ENCODE measurements at regions not wholly inside any gene's neighbourhood (a gene's known extent, or its start where the extent isn't known, plus 50 kb on each side); places are given as distances from the start of the nearest gene placed in this dataset.

DNA sequence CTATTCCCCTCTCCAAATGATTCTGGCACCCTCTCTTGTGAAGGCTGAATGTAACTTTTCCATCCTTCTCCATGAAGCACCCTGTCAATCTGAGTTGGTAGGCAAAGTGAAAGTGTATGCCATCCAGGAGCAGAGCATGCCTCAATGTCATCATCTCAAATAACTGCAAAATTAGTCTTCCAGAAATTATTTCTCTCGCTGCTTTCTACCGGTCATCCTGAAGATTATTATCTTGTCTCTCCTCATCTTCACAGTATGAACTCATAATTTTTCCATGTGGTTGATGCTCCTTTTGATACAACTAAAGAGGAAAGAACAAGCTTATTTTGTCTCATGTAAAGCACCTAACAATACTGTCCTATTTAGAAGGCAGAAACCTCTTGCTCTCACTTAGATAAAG is 285.5 kb upstream of the PCDH7 start:
- TF ChIP-seq, protein P1, sequence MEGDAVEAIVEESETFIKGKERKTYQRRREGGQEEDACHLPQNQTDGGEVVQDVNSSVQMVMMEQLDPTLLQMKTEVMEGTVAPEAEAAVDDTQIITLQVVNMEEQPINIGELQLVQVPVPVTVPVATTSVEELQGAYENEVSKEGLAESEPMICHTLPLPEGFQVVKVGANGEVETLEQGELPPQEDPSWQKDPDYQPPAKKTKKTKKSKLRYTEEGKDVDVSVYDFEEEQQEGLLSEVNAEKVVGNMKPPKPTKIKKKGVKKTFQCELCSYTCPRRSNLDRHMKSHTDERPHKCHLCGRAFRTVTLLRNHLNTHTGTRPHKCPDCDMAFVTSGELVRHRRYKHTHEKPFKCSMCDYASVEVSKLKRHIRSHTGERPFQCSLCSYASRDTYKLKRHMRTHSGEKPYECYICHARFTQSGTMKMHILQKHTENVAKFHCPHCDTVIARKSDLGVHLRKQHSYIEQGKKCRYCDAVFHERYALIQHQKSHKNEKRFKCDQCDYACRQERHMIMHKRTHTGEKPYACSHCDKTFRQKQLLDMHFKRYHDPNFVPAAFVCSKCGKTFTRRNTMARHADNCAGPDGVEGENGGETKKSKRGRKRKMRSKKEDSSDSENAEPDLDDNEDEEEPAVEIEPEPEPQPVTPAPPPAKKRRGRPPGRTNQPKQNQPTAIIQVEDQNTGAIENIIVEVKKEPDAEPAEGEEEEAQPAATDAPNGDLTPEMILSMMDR (conservative IDR thresholded peaks at IDR 0.05; ENCODE audit: low read length) = no peak
- no peak for TF ChIP-seq EZH2phosphoT487 (IDR thresholded peaks at IDR 0.05; ENCODE audit: borderline replicate concordance, low read depth, low read length)
- POLR2A ChIA-PET = no interaction called here

DNA sequence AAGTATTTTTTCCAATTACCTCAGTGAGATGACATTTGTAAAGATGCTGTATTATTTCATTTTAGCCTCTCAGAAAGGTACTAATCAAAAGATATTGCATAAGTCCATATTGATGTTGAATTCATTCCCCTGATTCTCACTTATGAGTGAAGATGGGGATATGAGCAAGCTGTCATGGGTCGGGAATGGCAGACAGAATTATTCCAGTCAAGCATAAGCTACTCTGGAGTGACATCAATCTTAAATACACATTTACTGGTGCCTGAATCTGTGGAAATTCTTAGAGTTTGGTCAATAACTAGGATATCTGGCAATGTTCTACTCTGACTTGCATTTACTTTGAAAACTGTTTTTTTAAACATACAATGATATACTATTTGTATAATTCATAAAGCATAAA is 283.8 kb upstream of the PCDH7 start:
- Histone ChIP-seq H3K36me3 (ENCODE audit: insufficient read depth, low read length) (no peaks in the 10 kb centered on the region), H3K9me3 (ENCODE audit: low read length) (no peaks in the 10 kb centered on the region), H3K4me2 (ENCODE audit: low read length) (no peak overlapping the region), H3K4me1 (ENCODE audit: insufficient read depth, low read length, poor library complexity, severe bottlenecking) (no peaks in the 10 kb centered on the region), H3K4me3 (ENCODE audit: low read depth, low read length, poor library complexity, severe bottlenecking) (no peak overlapping the region), H3K27ac (ENCODE audit: low read depth, low read length, poor library complexity, severe bottlenecking) (no peak overlapping the region), H4K20me1 (ENCODE audit: insufficient read depth, low read length) (no peaks in the 10 kb centered on the region), H2AFZ (ENCODE audit: low read length) (no peak overlapping the region), H3K9me2 (ENCODE audit: insufficient read depth, low read length) (no peaks in the 10 kb centered on the region), H3K79me2 (ENCODE audit: insufficient read depth, low read depth, low read length) (no peaks in the 10 kb centered on the region)
- POLR2A ChIA-PET = no interaction called here
- TF ChIP-seq, protein P1 (conservative IDR thresholded peaks at IDR 0.05; ENCODE audit: low read length) = no peak
- no peak for TF ChIP-seq EZH2phosphoT487 (IDR thresholded peaks at IDR 0.05; ENCODE audit: borderline replicate concordance, low read depth, low read length)
- no TSS peak for BruUV-seq (replicated peaks)
- CTCF ChIA-PET (ENCODE audit: unreplicated experiment) = no interaction called here
- intact Hi-C loops (cut with micrococcal nuclease; ENCODE audit: unreplicated experiment) = no loop called here
- DNase-seq (ENCODE audit: low spot score) = no peak

More for the DNA sequence above, 285.5 kb upstream of the PCDH7 start:
- DNase-seq (ENCODE audit: low spot score) = no peak
- H2AFZ ChIP-seq (ENCODE audit: low read length) = no peak overlapping the region
- H3K27ac ChIP-seq (ENCODE audit: low read depth, low read length, poor library complexity, severe bottlenecking) = no peak overlapping the region
- no peaks in the 10 kb centered on the region for H3K9me2 ChIP-seq (ENCODE audit: insufficient read depth, low read length)
- H3K36me3 ChIP-seq (ENCODE audit: insufficient read depth, low read length) = no peaks in the 10 kb centered on the region
- no peak overlapping the region for H3K4me2 ChIP-seq (ENCODE audit: low read length)
- no peaks in the 10 kb centered on the region for H3K4me1 ChIP-seq (ENCODE audit: insufficient read depth, low read length, poor library complexity, severe bottlenecking)
- no peaks in the 10 kb centered on the region for H4K20me1 ChIP-seq (ENCODE audit: insufficient read depth, low read length)
- intact Hi-C loops (cut with micrococcal nuclease; ENCODE audit: unreplicated experiment) = no loop called here
- no peaks in the 10 kb centered on the region for H3K9me3 ChIP-seq (ENCODE audit: low read length)
- CTCF ChIA-PET (ENCODE audit: unreplicated experiment) = no interaction called here
- BruUV-seq (replicated peaks) = no TSS peak
- H3K79me2 ChIP-seq (ENCODE audit: insufficient read depth, low read depth, low read length) = no peaks in the 10 kb centered on the region
- H3K4me3 ChIP-seq (ENCODE audit: low read depth, low read length, poor library complexity, severe bottlenecking) = no peak overlapping the region

DNA sequence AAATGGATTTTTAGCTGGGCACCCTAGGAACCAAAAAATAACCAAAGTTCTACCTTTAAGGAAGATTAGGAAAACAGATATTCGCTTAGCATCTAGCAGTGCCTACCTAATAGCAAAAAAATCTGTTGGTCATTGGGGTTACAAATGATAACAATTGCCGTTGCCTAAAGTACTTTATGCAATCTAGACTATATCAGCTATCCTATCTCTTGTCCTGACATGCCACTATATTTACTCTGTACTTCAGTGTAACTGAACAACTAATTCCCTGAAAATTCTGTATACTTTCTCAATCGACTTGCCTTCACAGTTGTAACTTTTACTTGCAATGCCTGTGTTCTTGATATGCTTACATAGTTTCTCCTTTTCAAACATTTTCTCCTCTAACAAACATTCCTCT is 282.9 kb upstream of the PCDH7 start:
- POLR2A ChIA-PET = no interaction called here
- no peaks in the 10 kb centered on the region for H4K20me1 ChIP-seq (ENCODE audit: insufficient read depth, low read length)
- BruUV-seq (replicated peaks) = no TSS peak

More for the DNA sequence above, 282.9 kb upstream of the PCDH7 start:
- H2AFZ ChIP-seq (ENCODE audit: low read length) = no peak overlapping the region
- no peak for DNase-seq (ENCODE audit: low spot score)
- CTCF ChIA-PET (ENCODE audit: unreplicated experiment) = no interaction called here
- no peaks in the 10 kb centered on the region for H3K79me2 ChIP-seq (ENCODE audit: insufficient read depth, low read depth, low read length)
- no peaks in the 10 kb centered on the region for H3K9me2 ChIP-seq (ENCODE audit: insufficient read depth, low read length)
- H3K4me3 ChIP-seq (ENCODE audit: low read depth, low read length, poor library complexity, severe bottlenecking) = no peak overlapping the region
- H3K9me3 ChIP-seq (ENCODE audit: low read length) = no peaks in the 10 kb centered on the region
- H3K4me2 ChIP-seq (ENCODE audit: low read length) = no peak overlapping the region
- H3K4me1 ChIP-seq (ENCODE audit: insufficient read depth, low read length, poor library complexity, severe bottlenecking) = no peaks in the 10 kb centered on the region
- intact Hi-C loops (cut with micrococcal nuclease; ENCODE audit: unreplicated experiment) = no loop called here
- H3K36me3 ChIP-seq (ENCODE audit: insufficient read depth, low read length) = no peaks in the 10 kb centered on the region
- no peak overlapping the region for H3K27ac ChIP-seq (ENCODE audit: low read depth, low read length, poor library complexity, severe bottlenecking)
- TF ChIP-seq, protein P1 (conservative IDR thresholded peaks at IDR 0.05; ENCODE audit: low read length) = no peak
- TF ChIP-seq EZH2phosphoT487 (IDR thresholded peaks at IDR 0.05; ENCODE audit: borderline replicate concordance, low read depth, low read length) = no peak
